HG03159 (cell line): ENCODE measurements at regions not wholly inside any gene's neighbourhood (a gene's known extent, or its start where the extent isn't known, plus 50 kb on each side); places are given as distances from the start of the nearest gene placed in this dataset.
A peak's percentile ranks its signal among the peaks of the same experiment; 100 is the strongest.

Source experiments
- ATAC-seq: cut with Tn5 transposase; IDR thresholded peaks from one replicate; pipeline ENCODE4 v1.9.1; 2021; ENCODE audit warnings: mild to moderate bottlenecking, moderate library complexity; ENCODE audit not compliant: unreplicated experiment

DNA sequence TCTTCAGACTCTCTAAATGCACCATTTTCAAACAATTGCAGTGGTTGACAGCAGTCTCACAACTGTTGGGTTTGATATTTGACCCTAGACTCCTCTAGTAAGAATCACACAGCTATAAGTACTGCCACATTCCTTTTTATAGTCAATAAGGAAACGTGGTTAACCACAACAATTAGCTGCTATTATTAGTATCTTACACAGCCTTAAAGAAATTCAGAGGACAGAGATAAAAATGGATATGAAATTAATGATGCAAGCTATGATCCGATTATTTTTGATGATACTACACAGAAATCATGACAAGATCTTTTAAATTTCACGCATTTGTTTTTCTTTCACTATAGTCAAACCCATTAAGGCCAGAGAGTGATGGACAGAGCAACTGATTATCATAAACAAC is 288.6 kb upstream of the C9orf72 start:
- no peak for ATAC-seq

DNA sequence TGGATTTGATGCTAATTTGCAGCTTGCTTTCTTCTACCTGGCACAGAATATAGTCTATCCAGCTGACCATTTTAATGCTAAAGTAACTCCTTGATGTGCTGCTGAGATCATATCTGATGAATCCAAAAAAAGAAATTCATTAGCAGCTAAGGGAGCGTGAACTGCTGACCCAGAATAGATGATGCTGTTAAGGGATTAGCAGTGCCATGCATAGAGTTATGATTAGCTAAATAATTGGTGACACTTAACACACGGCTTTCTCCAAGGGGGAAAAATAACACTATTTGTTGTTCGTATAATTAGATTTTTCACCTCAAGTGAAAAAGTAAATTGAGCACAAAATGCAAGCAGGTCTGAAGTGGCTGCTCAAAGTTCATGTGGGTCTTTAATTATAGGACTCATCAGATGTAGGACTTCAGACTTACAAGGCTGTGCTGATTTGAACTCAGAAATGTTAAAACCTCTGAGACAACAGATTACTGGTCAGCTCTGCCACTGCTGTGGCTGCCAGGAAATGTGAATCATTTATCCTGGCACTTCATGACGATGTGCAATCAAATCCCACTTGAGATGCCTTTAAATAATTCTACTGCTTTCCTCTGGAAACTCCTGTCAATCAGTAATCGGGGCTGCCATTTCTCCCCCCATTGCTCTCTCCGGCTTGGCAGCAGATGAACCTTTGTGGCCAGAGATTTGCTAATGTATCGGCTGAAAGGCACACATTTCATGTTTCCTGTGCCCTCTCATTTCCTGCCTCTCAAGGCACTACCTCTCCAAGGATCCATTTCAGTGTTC is 291.6 kb upstream of the C9orf72 start:
- no peak for ATAC-seq

DNA sequence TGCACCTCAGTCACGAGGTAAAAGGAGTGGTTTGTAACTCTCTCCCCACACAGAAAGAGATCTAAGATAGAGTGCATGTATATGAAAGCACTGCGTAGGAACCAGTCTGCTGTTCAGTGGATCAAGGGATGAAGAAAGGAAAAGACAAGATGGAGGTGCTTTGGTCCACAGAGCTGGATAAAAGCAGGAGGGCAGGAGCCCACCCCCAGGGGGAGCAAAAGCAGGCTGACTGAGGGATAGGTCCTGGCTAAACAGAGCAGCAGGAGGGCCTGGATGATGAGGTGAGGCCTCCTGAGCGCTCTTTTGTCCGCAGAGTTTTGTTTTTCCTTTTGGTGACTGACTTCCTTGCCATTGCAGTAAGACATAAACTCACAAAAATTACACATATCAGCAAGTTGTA is 293.5 kb upstream of the C9orf72 start:
- no peak for ATAC-seq

DNA sequence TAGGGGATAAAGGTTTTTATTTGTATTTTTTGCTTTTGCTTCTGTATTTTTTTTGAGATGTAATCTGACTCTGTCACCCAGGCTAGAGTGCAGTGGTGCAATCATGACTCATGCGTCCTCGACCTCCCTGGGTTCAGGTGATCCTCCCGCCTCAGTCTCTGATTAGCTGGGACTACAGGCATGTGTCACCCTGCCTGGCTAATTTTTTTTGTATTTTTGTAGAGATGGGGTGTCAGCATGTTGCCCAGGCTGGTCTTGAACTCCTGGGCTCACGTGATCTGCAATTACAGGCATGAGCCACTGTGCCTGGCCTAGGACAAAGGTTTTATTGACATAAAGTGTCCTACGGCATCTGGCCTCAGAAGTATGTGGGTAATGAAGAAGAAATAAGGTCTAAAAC is 297.1 kb upstream of the C9orf72 start:
- ATAC-seq = no peak

DNA sequence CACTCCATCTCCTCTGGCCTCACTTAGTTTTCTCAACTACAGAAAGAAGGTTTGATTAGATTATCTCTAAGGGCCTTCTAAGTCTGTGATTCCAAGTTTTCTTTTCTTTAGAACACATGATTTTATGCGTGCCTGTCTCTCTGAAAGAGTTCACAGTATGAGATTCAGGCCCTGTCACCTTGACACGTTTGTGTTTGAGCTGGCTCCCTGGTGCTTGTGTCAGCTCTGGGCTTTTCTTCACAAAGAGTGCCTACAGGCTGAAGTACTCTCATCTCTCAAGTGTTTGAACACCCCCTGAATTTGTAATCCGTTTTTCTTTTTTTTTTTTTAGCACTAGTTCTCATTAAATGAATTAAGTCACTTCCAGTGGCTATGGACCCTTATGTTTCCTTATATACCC is 306.9 kb upstream of the C9orf72 start:
- no peak for ATAC-seq

DNA sequence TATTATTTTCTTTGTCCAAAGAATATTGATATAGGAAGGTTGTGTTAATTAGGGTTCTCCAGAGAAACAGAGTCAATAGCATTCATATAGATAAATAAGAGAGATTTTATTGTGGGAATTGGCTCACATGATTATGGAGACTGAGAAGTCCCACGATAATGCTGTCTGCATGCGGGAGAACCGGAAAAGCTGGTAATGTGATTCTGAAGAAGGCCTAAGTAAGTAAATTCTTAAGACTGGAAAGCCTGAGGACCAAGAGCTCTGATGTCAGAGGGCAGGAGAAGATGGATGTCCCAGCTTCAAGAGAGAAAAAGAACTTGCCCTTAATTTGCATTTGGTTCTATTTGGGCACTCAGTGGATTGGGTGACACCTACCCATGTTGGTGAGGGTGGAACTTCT is 307.4 kb upstream of the C9orf72 start:
- ATAC-seq = no peak

DNA sequence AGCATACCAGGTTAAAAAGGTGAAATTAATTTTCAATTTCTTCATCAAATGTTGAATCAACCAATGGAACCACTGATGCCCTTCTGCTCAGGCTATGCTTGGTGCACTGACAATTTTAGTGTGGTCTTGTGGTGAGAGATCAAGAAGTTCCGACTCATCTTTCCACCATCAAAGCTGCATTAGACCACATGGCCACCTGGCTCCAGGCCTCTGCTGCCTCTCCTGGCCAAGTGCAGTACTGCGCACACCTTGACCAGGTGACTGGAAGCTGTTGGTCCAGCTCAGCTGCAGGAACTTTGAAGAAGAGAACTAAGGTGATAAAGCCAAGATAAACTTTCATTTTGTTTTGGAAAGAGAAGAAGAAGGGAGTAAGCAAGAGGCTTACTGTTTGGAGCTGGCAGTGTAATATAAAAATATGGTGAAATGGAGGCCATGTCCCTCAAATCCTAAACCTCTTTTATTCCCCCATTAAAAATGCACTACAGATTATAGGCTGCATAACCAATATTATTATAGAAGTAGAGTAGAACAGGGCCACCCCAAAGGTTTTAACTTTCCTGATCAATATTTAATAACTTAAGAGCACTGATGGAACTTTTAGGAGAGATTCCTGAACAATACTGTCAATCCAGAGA is 315.5 kb upstream of the C9orf72 start:
- ATAC-seq = peak; percentile 100

DNA sequence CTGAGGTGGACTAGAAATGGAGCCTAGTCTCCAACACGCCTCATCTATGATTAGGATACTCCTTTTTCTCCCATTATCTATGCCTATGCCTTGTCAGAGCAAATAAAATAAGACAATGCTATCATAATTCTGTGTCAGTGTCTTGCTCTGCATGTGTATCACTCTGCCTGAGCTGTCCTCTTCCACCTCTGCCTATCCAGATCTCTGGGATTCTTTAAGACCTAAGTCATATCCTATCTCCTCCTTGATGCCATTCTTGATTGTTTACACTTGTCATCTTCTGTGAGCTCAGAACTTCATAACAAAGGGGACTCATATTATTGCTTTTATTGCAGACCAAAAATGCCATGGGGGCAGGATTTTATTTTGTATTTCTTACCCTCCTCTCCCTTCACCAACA is 351.2 kb upstream of the C9orf72 start:
- ATAC-seq = no peak

DNA sequence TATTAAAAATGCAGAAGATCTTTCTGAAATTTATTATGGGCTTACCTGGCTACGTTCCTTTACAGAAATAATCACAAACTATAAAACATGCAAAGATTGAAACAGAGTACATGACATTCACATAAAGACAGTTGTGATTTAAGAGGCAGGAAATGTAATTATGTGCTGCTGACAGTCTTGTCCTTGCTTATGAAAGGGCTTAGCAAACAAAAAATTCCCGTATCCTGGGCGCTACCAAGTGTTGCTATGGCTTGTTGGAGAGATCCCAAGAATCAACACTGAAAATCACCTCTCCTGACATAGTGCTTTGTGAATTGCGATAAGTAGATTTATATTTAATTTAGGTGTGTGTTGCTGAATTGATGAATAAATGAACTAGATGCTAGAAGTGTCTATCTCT is 352.5 kb upstream of the C9orf72 start:
- no peak for ATAC-seq

DNA sequence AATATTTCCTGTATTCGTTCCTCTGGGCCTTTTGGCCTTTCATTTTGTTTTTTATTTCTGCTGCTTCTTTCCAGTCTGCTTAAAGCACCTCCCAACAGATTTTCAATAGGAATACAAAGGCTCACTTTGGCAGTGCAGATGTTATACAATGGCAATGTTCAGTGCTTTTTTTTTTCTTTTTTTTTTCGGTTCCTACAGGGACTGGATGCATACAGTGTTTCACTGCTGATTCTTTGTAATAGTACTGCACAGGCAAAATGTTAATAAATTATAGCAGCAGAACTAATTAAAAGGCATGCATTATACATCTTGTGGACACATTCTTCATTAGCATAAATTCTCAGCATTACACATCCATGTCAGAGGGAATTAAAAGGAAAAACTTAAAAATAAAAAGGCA is 356.6 kb upstream of the C9orf72 start:
- no peak for ATAC-seq

DNA sequence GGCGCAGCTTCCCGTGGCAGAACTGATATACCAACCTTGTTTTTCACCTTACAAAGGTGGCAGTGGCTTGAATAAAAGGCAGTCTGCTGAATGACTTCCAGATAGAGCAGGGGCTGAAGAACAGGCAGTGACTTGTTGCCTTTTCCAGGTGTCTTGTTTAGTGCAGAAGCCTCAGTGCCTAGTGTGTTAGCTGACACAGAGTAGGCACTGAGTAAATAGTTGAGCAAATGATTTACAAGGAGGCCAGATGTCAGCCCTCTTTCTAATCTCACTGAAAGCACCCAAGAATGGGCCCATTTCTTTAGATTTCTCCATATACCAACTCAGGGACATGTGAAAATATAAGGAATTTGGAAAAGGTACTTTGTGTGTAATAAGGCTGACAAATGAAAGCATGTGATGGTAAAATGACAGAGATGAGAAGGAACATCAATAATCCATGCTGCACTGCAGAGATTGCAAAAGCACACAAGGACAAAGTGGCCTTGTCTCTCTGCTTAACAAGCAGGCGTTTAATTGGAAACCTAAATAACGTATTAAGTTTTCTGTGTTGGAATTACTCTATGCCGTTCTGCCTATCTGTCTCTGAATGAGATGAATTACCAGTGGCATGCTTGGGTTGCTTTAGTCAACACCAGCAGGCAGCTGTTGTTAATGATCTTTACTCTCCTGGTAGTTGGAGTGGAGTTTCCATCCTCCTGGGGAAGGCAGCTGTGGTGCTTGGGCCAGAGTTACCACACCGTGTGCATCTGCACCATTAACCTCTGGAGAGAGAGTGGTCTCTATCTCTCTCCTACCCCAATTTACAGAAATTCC is 360.1 kb upstream of the C9orf72 start:
- ATAC-seq = no peak

DNA sequence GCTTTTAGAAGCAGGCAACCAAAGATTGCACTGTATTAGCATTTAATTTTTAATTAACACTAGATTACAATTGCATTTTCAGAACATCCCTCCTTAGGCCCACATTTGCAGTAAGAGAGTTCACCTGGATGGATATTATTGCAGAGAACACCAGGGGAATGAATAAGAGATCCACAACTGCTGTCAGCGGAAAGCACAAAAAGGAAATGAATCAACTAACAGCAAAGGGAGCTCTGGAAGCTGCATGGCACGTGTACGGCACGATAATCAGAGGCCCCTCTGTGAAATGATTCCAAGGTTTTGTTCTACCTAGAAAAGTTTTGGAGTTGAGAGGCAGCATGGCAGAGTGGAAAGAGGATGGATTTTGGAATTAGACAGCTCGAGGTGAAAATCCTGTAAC is 361.2 kb upstream of the C9orf72 start:
- ATAC-seq = no peak

DNA sequence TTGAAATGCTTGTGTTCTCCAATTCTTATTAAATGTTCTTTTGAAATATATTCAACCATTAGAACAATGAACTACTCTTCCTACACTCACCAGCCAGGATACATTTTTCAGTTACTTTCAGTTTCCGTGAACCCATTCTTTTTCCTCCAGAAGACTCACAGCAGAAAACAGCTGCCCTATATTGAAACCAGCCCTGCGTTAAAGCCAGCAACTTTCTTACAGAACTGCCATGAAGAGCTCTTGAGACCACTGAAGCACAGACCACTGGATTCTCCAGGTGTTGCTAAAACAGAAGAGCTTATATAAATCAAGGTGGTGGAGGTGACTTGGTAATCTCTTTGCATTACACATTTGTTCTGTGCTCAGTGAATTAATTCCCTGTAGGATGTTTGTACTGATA is 365.9 kb upstream of the C9orf72 start:
- ATAC-seq = no peak

DNA sequence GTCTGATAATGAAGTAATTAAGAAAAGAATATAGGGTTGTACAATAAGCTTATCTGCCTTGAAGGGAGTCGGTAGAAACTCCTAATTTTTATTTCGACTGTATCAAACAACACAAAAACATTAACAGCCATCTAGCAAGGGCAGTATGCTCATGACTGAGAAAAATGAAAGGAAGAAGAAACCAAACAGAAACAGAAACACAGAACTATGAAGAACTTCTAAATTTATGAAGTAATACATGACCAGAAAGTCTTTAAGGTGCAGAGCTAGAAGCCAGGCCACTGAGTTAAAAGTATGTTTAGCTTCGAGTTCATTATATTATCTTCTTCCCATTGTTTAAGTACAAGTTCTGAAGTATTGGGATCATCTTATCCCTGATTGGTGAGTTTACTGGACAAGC is 367.3 kb upstream of the C9orf72 start:
- peak; percentile 61 for ATAC-seq

DNA sequence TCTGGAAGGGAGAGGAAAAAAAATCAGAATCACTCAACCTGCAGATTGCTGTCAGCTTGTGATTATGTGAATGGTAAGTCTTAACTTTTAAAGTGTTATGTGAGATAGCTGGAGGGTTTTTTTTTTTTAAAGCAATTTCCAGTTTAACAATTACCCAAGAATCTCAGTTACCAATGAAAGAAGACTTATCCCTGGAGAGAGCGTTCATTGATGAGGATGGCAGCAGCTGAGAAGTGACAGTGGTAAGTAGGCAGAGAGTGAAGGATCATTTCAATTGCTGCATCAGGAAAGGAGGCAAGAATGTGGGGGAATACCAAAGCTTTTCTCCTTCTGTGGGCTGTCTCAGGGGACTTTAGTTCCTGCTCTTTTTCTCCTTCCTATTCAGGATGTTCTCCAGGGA is 370.2 kb upstream of the C9orf72 start:
- ATAC-seq = no peak

DNA sequence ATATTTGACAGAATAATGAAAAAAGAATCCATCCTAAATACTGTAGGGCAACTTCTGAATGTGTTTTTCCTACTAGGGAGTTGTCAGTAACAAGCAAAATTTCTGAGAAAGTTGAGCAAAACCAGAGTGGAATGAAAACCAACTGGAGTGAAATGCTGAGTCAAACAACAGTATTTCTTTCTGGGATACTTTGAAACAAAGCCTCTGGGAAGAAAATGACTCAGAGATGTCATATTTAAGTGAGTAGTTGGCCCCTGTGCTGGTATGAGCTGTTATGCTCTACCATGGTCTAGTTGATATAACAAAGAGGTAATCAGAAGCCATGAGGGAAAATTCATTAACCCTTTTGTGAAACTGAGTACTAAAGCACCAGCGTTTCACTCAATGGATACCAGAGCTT is 372.1 kb upstream of the C9orf72 start:
- no peak for ATAC-seq

DNA sequence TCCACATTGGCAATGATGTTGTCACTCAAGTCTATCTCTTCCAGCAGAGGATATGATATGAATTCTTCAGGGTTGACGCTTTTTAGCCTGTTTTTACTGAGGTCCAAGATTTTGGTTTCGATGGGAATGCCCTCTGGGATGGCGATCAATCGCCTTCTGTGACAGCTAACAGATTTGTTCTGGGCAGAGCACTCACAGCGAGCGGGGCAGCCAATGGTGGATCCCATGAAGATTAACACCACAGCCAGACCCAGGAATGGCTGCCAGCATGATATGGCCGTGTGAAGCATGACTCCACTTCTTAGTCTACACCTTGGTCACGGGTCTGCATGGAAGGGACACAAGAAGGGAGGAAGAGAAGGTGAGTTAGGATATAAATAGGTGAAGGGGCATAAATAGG is 377.1 kb upstream of the C9orf72 start:
- no peak for ATAC-seq

DNA sequence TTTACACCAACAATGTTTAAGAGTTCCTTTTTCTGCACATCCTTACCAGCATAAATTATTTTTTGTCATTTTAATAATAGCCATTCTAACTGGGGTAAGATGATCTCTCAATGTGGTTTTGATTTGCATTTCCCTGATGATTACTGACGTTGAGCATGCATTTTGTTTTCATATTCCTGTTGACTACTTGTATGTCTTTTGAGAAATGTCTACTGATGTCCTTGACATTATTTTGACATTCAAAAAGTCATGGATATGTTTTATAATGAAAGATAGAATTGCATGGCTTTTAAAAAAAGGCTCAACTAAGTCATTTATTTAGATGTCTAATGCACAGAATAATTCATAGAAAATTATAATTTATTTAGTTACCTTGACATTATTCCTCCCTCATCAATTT is 381.6 kb upstream of the C9orf72 start:
- ATAC-seq = no peak

DNA sequence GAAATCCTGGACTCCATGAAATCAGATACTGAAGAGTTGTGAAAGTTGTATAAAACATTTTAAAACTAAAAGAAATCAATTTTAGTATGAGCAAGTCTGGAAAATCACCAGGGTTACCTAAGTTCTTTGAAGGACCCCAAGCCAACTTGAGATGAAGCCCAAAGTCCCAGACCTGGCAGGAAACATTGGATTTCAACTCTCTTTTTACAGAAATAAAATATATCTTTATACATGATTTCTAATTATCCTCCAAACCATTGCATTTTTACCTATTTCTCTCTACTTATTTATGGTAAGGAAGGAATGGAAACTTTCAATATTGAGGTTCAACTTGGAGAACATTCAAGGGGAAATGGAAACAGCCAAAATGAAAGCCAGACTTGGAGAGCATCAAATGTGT is 390.6 kb upstream of the C9orf72 start:
- ATAC-seq = no peak

DNA sequence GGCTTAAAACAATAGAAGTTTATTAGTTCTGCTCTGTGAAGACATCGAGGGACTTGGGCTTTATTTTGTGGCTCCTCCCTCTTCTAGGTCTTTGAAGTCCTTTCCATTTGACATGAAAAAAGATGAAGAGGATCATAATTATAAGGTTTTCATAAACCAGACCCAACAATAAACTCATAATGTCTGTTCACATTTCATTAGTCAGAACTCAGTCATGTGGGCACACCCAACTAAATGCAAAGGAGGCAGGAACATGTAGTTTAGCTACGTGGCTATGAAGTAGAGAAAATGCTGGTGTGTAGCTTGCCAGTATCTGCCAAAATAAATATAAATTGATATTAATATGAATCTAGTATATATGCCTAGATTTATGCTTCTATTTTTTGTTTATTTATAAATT is 393.9 kb upstream of the C9orf72 start:
- no peak for ATAC-seq

DNA sequence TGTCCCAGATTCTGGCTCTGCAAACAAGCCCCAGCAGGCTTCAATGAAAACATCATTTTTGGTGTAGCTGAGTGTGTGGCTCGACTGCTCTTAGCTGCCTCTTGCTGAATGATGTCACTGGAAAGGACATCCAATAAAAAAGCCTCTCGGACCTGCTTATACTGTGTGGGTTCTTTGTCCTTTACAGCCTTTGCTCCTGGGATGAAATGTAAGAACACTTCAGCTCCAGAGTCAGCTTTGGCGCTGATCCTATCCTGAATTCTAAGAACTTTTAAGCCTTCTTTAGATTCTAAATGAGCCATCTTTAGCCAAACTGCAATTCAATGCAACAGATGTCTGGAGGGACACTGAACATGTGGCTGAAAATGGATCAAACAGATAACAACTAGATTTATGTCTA is 404.6 kb upstream of the C9orf72 start:
- ATAC-seq = no peak

DNA sequence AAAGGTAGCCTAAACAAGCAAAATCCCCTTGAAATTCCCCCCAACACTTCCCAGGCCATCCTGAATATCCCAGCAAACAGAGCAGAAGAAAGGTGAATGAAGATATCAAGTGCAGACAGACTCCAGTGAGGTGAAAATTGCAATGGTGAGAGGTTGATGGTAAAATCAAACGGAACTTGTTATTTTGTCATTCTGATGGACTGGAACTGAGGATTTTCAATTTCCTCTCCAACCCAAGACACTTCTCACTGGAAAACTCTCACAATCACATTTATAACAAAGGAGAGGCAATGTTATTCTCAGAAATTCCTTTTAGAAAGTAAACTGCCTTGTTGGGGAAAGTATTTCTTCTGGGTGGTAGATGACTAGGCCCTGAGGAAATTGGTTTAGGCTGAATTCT is 412.4 kb upstream of the C9orf72 start:
- no peak for ATAC-seq
